ENCODE measurements at regions not wholly inside any gene's neighbourhood (a gene's known extent, or its start where the extent isn't known, plus 50 kb on each side); places are given as distances from the start of the nearest gene placed in this dataset.
A peak's percentile ranks its signal among the peaks of the same experiment; 100 is the strongest.

DNA sequence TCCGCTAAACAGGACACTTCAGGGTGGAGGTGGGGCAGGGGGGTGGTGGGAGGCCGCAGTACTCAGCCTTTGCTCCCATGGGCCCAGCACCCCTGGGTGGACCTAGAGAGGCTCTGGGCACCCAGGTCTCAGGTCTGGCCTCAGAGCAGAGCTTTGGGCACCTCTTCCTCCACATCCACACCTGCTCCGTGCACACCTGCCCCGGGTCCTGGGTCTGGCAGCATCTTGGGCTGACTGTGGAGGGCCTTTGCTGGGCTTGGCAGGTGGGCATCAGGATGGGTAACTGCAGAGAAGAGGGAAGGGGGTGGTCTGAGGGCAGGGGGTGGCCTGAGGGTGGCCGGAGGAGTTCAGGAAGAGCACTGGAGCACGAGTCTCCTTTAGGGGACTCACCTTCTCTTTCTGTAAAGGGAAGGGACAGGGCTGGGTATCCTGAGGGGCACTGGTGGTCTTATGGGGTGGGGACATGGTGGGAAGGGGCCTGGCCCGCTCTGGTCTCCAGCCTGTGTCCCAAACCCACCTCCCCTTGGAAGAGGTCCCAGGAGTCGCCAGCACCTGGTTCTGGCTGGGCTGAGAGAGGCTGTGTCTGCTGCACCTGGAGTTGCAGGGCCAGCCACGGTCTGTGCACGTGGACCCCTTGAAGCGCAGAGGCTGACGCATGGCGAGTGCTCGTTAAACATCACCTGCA, 106.7 kb upstream of the IER5L start:
- H3K4me3 ChIP-seq (ENCODE audit: low read depth, low read length), result no peak overlapping the region
- no peak for DNase-seq (ENCODE audit: low read depth)
- TF ChIP-seq, protein P1, sequence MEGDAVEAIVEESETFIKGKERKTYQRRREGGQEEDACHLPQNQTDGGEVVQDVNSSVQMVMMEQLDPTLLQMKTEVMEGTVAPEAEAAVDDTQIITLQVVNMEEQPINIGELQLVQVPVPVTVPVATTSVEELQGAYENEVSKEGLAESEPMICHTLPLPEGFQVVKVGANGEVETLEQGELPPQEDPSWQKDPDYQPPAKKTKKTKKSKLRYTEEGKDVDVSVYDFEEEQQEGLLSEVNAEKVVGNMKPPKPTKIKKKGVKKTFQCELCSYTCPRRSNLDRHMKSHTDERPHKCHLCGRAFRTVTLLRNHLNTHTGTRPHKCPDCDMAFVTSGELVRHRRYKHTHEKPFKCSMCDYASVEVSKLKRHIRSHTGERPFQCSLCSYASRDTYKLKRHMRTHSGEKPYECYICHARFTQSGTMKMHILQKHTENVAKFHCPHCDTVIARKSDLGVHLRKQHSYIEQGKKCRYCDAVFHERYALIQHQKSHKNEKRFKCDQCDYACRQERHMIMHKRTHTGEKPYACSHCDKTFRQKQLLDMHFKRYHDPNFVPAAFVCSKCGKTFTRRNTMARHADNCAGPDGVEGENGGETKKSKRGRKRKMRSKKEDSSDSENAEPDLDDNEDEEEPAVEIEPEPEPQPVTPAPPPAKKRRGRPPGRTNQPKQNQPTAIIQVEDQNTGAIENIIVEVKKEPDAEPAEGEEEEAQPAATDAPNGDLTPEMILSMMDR (IDR thresholded peaks at IDR 0.05; ENCODE audit: insufficient read depth, low read depth, low read length, missing control alignments), result no peak

DNA sequence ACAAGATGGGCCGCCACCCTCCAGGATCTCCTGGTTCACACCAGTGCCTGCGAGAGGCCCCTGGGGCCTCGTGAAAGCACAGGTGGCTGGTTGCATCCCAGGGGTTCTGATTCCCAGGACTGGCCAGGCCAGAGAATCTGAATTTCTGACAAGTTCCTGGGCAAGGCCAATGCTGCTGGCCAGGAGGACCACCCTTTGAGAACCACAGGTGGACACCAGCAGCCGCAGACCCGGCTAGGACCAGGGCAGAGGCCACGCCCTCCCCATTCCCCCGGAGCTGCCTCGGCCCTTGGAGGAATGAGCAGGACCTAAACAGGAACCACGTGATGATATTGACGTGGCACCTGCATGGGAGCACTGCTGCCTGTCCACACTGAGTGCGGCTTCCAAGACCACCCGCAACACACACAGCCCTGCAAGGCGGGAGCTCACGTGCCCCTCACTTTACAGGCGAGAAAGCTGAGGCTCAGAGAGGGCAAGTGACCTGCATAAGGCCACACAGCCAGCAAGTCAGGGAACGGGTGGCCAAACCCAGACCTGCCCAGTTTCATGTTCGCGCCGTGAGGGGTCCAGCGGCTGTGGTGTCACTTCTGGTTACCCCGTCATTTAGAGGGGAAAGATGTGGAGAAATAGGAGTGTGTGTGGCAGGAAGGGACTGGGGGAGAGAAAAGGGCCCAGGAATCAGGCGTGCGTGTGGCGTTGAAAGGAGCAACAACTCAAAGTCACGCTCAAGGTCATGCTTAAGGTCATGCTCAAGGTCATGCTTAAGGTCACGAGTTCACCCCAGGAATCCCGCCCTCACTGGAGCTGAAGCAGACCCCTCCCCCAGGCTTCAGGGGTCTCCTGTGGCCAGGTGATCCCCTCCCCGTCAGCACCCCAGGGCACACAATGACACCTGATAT, 105.9 kb upstream of the IER5L start:
- DNase-seq (ENCODE audit: low read depth), result peak; percentile 0
- TF ChIP-seq, protein P1 (IDR thresholded peaks at IDR 0.05; ENCODE audit: insufficient read depth, low read depth, low read length, missing control alignments), result no peak
- H3K4me3 ChIP-seq (ENCODE audit: low read depth, low read length), result no peak overlapping the region

DNA sequence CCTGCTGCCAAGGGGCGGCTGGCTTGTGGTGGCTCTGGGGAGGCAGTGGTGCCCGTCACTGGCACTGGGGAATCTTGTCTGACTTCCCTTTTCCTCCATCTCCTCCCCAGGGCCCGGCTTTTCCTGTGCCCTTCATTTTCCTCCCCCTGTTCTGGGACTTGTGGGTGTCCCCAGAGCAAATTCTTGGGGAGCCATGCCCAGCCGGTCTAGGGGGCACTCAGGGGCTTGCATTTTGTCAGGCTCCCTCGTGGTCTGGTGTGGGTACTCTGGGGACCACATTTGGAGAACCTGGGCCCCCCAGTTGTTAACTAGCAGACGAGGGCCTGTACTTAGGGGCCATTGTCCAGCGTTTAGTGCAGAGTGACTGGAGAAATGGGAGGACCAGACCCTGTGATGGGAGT, 105.2 kb upstream of the IER5L start:
- no peak for DNase-seq (ENCODE audit: low read depth)
- TF ChIP-seq, protein P1 (IDR thresholded peaks at IDR 0.05; ENCODE audit: insufficient read depth, low read depth, low read length, missing control alignments), result no peak
- no peak overlapping the region for H3K4me3 ChIP-seq (ENCODE audit: low read depth, low read length)

DNA sequence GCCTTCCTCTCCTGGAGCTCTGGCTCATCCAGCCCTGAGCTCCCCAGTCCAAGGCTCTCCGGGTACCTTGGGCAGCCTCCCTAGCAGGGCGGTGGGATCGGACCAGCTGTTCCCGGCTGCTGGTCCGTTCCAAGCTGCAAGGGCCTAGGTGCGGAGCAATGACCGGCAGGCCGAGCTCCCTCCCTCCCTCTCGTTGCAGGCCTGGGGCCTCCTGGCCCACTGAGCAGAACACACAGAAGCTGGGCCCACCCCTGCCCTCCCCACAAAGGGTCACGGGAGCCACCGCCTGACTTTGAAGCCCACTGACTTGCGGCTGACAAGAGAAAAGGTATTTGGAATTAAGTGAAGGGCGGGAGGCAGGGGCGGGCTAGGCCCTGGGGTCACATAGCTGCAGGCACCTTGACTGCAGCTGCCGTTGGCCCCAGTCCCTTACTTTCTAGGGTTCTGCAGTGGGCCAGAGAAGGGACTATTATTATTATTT, 104.7 kb upstream of the IER5L start:
- H3K4me3 ChIP-seq (ENCODE audit: low read depth, low read length), result no peak overlapping the region
- DNase-seq (ENCODE audit: low read depth), result no peak
- TF ChIP-seq, protein P1 (IDR thresholded peaks at IDR 0.05; ENCODE audit: insufficient read depth, low read depth, low read length, missing control alignments), result no peak

DNA sequence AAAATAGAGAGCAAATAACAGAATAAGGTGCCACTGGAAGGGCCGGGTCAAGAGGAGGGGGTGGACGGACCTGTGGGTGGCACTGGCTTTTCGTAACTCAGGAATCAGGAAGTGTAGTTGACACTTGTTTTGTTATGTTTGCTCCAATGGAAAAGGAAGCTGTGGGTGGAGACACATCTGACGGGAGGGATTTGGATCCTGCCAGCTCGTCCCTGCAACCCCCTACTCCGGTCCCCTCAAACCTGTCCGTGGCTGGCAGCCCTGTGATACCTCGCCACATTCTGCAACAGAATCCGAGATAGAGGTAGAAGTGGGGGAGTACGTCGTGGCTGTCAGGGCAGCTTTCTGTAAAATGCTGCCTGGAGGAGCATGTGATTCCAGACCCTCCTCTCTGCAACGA, 104.2 kb upstream of the IER5L start:
- H3K4me3 ChIP-seq (ENCODE audit: low read depth, low read length), result no peak overlapping the region
- no peak for DNase-seq (ENCODE audit: low read depth)
- TF ChIP-seq, protein P1 (IDR thresholded peaks at IDR 0.05; ENCODE audit: insufficient read depth, low read depth, low read length, missing control alignments), result no peak

DNA sequence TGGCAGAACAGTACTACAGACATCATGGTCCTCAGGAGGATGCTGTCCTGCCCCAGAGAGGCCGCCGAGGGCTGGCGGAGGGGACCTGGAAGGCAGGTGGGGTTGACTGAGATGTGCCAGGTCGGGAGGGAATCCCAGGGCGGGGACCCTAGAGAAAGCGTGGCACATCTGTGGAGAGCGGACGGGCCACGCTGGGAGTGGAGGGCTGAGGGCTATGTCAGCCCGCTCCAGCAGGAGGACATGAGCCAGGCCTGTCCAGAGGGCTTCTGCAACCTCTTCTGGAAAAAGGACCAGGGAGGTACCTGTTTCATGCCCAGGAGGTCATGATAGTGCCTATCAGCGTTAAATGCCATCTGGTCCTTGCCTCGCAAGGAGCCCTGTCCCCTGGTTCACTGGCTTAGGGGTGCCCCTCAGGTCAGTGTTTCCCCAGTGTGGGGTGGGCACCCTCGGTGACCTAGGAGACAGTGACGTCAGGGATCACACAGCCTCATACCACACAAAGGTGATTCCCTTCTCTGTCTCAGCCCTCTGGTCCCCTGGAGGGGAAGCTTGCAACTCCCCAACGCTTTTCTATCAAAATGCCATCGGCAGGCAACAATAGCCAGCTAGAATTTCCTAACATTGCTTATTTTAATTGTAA, 103.6 kb upstream of the IER5L start:
- no peak overlapping the region for H3K4me3 ChIP-seq (ENCODE audit: low read depth, low read length)
- TF ChIP-seq, protein P1 (IDR thresholded peaks at IDR 0.05; ENCODE audit: insufficient read depth, low read depth, low read length, missing control alignments), result no peak
- no peak for DNase-seq (ENCODE audit: low read depth)
